Right renal cortex interstitium (tissue), 3 donors: ENCODE measurements at regions not wholly inside any gene's neighbourhood (a gene's known extent, or its start where the extent isn't known, plus 50 kb on each side); places are given as distances from the start of the nearest gene placed in this dataset.

ENCODE experiments used
- DNase-seq, 3 donors: peaks; one replicate each; pipeline ENCODE4 v3.0.0-alpha.2; 2013; ENCODE audit warnings: low read depth in 3 of 3, low spot score in 2 of 3

- DNase-seq, result no peak
Observed at GRCh38 chr11:112794331-112794846, 166.8 kb upstream of the NCAM1 start.

DNA sequence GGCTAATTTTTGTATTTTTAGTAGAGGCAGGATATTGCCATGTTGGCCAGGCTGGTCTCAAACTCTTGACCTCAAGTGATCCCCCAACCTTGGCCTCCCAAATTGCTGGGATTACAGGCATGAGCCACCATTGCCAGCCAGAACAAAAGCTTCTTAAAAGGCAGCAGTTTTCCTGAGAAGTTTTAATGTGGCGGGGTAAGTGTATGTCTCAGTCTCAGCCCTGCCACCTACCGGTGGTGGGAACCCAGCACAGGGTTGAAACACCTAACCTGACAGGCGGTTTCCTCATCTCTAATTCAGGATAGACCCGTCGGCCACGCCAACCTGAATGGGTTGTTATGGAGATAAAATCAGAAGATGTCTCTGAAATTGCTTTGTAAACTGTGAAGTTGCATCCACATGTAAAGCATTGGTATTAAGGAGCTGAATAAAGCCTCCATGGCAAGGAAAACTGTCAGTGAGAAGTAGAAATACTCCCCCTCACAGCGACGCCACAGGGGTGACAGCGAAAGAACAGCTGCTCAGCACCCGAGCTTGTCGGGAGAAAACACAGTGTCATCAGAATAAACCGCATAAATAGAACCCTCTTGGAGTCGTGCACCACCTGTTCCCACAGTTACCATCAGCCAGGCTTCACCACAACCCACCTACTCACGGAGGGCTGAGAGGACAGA, 165.9 kb upstream of the NCAM1 start:
- DNase-seq, result no peak

GRCh38 chr11:112795911-112796649, 165.1 kb upstream of the NCAM1 start:
- DNase-seq, result peak in 1 of 3 donors; percentile 78

DNA sequence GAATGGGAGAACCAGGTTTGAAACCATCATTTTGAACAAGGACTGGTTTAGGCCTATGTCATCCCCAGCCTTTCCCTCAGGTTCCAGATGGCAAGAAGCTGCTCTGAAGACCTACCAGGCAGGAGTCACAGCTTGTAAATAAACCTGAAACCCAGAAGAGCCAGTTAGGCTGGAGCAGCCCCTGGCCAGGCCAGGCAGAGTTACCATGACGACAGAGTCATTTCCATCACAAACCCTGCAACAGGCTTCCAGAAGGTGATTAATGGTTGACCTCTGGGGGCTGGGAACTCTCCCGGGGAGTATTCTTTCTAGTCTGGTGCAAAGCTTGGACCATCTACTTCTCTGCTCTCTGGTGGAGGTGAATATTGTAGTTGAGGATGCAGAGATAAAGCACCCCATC, 164.1 kb upstream of the NCAM1 start:
- peak in 1 of 3 donors; percentile 75 for DNase-seq

DNA sequence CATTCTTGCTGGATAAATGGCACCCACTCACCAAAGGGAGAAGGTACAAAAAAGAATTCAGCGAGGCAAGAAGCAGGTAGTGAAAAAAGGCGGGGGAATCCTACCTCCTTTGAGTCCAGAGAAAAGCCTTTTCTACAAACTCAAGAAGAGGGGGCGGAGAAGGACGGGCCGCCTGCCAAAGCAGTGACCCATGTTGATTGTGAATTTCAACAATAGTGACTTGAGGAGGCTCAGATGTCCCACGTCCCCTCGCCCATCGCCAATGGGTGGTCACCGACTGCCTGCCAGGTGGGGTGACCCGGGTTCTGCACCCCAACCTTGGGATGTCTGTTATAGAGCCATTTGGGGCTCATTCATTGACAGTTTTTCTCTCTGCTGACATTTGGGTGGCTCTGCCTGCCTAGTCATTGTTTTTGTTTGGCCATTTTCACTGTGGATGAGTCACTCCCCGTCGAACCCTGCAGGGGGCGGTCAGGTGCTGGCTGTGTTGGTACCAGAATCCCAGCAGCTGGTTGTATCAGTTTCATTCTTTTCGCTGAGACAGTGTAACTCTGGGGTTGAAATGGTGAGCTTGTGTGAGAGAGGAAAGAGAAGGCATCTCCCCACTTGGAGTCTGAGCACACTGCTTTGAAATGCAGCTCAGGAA, 163.4 kb upstream of the NCAM1 start:
- DNase-seq, result no peak

GRCh38 chr11:112801025-112801816, 160.0 kb upstream of the NCAM1 start:
- DNase-seq, result no peak

DNA sequence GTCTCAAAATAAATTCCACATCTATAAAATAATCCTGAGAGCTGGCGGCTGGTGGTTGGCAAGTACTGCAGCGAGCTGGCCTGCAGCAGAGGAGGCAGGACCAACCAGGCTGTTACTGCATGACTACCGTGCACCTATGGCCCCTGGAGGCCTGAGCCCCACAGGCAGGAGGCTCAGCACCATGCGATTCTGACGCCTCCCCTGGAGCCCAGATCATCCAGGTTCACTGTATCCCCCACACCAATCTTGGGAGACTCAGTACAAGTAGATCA, 159.5 kb upstream of the NCAM1 start:
- DNase-seq, result no peak

DNA sequence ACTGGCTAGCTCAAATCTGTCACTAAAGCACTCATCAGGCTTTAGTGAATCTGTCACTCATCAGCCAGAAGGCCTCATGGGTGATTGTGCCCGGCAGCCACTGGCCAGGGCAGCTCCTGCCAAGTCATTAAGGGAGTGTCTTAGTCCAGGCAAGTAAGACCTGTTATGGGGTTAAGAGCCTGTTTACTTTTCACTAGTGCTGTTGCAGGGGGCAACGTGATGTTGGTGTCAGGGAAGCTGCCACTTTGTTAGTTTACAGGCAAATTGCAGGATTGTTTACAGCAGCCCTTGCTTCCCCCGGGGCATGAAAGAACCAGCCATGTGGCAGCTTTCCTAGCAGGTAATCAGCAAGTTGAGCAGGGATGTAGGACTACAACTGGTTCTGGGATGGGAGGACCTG, 155.6 kb upstream of the NCAM1 start:
- DNase-seq, result no peak

GRCh38 chr11:112806256-112806655, 155.0 kb upstream of the NCAM1 start:
- DNase-seq, result no peak

GRCh38 chr11:112806876-112807275, 154.3 kb upstream of the NCAM1 start:
- peak in 1 of 3 donors; percentile 33 for DNase-seq

DNA sequence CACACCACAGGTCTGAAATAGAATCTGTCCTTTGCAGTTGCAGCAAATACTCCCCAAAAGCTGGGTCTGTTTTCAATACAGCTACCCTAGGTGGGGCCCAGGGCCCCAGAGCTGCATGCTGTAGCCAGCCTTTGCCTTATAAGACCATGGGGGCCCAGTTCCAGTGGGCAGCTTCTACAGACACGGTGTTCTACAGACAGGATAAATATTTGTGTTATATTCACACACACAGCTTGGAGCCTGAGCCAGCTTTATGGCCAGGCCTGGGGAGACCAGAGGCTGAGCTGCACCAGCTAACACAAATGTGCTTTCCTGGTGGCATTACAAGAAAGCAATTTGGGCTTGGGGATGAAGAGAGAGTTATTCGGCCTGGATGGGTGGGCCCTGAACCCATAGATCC, 151.8 kb upstream of the NCAM1 start:
- no peak for DNase-seq

DNA sequence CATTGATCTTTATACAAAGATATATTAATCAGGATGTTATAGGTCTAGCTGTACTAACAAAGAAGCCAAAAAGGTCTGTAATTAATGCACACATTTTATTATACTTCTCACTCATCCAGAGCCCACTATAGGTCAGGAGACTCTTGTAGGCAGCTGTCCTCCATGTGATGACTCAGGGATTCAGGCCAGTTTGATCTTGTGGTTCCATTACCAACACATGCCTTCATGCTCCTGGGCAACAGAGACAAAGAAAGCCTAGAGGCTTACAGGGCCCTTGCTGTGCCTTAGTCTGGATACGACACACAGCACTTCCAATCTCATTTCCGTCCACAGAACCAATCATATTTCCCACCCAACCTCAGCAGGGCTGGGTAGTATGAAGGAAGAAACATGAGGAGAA, 150.3 kb upstream of the NCAM1 start:
- no peak for DNase-seq

DNA sequence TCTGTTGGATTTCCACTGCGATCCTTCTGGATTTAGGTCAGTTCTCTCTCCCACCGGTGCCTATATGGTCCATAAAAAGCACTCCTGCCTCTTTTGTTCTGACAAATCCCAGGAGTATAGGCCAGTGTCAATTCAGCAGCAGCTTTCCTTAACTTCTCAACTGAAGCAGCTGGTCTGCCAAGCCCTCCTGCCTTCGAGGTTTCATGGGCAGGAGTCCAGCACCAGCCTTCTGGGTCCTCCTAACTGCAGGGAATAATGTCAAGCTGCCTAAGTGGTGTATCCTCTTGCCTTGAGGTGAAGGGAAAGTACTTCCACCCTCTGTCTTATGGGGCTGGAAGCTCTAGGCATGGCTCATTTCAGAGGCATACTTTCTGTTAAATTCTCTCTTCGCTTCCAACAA, 149.4 kb upstream of the NCAM1 start:
- no peak for DNase-seq

GRCh38 chr11:112812729-112813128, 148.5 kb upstream of the NCAM1 start:
- DNase-seq, result no peak

- no peak for DNase-seq
Observed at GRCh38 chr11:112814168-112814567, 147.1 kb upstream of the NCAM1 start.

GRCh38 chr11:112817376-112817775, 143.8 kb upstream of the NCAM1 start:
- DNase-seq, result no peak

DNA sequence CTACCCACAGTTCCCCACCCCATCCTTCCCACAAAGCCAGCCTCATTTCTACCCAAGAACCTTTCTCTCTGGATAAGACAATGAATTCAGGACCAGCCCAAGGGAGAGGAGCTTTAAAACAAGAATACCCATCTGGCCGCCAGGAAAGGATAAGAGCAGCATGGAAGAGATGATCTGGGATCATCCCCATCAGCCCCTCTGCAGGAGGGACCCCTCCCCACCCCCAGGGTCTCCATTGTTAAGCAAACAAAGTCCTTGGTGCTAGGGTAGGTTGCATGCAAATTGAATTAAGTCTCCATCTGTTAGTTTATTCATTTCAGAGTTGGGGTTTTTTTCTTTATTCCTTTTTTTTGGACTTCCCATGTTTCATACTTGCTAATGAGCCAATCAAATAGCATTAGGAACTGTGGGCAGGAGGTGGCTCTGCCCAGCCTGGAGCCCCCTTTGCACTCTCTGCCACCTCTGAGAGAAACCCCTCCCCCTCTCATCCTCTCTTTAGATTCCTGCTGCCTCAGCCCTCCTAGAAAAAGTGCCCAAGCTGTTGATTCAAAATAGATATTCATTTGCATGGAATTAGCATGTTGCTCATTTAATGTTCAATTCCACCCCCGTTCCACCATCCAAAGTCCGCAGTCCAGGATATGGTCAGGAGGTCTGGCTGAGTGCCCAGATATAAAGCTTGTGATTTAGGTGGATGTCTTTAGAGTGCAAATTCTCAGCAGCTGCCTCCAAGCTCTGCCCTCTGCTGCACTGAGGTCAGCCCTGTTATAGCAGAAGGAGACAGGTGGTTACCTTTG, 138.5 kb upstream of the NCAM1 start:
- no peak for DNase-seq

DNA sequence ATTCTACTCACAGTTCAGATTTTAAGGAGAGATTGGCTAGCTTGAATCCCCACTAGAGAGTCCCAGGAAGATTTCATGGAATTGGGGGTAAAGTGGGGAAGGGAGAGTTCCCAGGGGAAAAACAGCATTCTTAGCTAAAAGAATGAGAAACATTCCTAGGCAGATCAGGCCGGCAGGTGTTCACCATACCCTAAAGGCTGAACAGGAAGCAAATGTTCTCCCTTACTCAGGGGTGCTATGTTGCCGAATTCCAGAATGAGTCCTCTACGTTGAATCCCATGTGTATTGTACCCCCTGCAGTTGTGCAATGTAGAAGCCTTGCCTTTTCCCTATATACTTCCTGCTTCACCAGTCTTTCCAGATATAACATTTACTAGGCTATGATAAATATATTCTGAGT, 135.2 kb upstream of the NCAM1 start:
- DNase-seq, result no peak

DNA sequence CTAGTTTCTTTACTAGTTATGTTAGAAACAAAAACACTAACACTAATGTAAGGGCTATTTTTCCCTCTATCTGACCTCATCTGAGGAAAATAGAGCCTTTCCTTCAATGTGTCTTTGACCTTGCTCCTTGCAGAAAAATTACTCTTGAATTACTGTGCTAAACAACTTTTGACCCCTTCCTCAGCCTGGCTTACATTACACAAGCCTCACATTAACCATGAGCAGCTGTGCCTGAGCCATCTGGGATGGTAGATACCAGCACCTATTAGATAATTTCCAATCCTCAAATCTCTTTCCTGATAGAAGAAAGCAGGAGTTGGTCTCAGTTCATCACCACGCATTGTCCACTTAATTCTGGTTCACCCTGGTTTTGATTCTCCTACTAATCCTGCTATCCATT, 134.4 kb upstream of the NCAM1 start:
- no peak for DNase-seq

- DNase-seq, result no peak
Observed at GRCh38 chr11:112828421-112828820, 132.8 kb upstream of the NCAM1 start.
